PC-9 (cell line): ENCODE measurements at regions not wholly inside any gene's neighbourhood (a gene's known extent, or its start where the extent isn't known, plus 50 kb on each side); places are given as distances from the start of the nearest gene placed in this dataset.

Source experiments
- CTCF ChIP-seq: fragments of 200-600 bp; sonication (generic); conservative IDR thresholded peaks from 2 replicates; pipeline ENCODE4 v1.6.1; 2017; ENCODE audit warnings: mixed run types, antibody characterized with exemption, mild to moderate bottlenecking, moderate library complexity
- EZH2 ChIP-seq: fragments of 200-600 bp; sonication (generic); IDR thresholded peaks from 2 replicates; pipeline ENCODE4 v1.8.0; 2017; ENCODE audit warnings: antibody characterized with exemption, low read depth

GRCh38 chr4:138826322-138826721 lies 189.3 kb upstream of the NOCT start:
- TF ChIP-seq CTCF (no peak), EZH2 (no peak)
